ENCODE measurements at regions not wholly inside any gene's neighbourhood (a gene's known extent, or its start where the extent isn't known, plus 50 kb on each side); places are given as distances from the start of the nearest gene placed in this dataset.

DNA sequence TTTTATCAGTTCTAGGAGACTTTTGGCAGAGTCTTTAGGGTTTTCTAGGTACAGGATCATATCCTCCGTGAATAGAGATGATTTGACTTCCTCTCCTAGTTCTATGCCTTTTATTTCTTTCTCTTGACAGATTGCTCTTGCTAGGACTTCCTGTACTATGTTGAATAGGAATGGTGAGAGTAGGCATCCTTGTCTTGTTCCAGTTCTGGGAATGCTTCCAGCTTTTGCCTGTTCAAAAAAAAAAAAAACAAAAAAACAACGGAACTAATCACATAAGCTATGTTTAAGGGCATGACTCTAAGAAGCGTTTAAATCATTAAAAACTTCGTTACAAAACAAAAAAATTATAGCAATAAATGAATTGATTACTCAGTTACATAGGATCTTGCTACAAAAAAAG is 145.7 kb downstream of the NUP35 start:
- FAIRE-seq (no peak), DNase-seq (ENCODE audit: extremely low spot score, insufficient read length, low read depth) (no peak)

DNA sequence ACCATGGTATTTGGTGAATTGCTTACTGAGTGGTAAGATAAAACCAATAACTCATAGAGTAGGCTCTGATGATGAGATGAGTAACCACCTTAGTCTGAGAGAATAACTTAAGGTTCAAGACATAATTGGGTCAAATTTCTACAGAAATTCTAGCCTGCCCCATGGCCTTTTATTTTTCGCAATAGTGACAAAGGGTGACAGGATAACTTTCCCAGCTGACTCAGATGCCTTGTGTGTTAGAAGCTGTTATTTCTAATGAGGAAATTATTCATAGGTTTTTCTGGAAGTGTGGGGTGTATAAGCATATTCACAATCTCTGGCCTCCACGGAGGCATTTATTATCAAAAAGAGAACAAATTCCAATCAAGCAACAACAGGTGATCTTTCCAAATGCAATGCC is 159.0 kb downstream of the NUP35 start:
- DNase-seq (ENCODE audit: extremely low spot score, insufficient read length, low read depth) (no peak), FAIRE-seq (no peak)

DNA sequence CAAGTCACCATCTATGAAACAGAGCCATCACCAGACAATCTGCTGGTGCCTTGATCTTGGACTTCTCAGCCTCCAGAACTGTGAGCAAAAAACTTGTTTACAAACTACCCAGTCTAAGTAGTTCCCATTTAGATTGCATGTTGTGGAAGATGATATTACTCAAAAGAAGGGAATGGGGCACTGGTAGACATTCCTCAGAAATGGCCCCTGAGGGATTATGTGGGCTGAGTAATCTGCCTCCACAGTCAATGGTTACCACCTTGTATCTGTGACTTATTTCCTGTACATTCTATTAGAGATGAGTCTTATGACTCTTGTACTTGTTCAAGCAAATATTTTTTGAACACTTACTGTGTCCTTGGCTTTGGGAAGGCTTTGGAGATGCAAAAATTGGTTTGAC is 160.4 kb downstream of the NUP35 start:
- FAIRE-seq = no peak
- DNase-seq (ENCODE audit: extremely low spot score, insufficient read length, low read depth) = no peak

DNA sequence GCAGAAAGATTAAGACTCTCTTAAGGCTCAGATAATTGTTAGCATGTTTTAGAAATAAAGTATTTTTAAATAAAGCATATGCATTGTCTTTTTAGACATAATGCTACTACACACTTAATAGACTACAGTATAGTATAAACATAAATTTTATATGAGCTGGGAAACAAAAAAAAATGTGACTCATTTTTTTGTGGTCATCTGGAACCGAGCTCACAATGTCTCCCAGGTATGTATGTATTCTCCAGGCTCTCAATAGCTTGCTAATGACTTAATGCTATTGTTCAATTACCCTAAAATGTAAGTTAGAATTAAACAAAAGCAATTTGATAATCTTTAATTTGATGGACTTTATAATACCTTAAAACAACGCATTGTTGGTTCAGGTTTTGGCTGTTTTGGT is 167.2 kb downstream of the NUP35 start:
- FAIRE-seq (no peak), DNase-seq (ENCODE audit: extremely low spot score, insufficient read length, low read depth) (no peak)

DNA sequence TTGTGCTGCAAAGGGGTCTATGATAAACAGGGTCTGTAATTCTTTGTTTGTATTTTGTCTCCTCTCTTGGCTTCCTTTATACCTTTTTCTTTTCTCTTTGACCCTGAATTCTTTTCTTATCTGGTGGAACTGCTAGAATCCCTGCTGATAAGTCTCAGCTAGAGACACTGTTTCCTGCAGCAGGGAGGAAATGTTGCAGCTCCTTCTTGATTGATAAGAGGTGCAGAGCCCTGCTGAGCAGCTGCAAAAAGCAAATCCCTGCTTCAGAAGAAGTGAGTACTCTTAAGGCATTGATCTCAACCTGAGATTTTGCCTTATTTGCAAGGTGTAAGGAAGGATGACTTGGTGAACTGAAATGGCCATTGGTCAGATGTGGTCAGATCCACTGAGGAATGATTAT is 167.8 kb downstream of the NUP35 start:
- DNase-seq (ENCODE audit: extremely low spot score, insufficient read length, low read depth) (no peak), FAIRE-seq (no peak)

DNA sequence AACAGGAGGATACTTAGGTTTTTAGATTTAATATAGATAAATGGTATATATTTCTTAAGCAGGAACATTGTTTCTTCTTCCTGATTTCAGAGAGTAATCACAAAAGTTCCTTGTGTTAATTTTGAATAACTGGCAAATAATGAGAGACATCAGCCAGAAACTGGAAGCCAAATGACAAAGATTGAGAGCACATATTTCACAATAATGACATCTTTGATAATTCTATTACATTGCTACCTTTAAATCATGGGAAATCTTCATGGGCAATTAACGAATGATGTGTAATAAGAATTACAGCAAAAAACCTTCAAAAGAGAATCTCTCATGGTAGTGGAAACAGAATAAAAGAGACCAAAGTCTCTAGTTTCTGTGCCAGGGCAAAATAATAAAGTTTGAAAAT is 215.1 kb downstream of the NUP35 start:
- no peak for FAIRE-seq
- DNase-seq (ENCODE audit: extremely low spot score, insufficient read length, low read depth) = no peak

DNA sequence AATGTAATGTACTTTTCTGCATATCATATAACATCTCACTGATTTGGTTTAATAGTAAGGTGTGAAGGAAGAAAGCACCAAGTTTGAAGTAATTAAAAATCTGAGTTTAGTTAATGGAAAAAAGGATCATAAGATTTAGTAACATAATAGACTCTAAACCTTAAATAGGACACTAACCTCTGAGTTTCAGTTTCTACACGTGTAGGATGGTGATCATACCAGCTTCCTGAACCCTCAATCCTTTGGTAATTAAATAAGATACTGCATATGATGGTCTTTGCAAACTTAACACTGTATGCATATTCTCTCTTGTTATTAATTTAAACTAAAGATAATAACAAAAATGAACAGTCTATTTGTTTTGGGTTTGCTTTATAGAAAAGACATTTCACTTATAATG is 216.8 kb downstream of the NUP35 start:
- FAIRE-seq = peak; percentile 29

DNA sequence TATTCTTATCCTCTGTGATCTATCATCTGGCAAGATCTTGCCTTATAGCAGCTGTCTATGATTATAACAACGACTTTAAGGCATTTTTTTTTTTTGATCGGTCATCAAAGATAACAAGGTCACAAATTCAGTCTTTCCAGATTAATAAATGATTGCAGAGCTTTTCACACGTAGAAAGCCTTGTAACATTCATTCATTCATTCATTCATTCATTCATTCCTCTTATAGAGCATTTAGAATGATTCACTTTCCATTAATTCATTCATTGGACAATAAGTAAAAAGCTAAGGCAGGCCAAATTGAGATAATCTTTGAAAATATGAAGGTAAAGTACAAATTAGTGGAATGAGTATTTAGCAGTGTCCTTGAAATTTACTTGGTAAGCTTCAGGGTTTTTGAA is 223.7 kb downstream of the NUP35 start:
- no peak for DNase-seq (ENCODE audit: extremely low spot score, insufficient read length, low read depth)
- FAIRE-seq = no peak

More for the DNA sequence above, 216.8 kb downstream of the NUP35 start:
- DNase-seq (ENCODE audit: extremely low spot score, insufficient read length, low read depth) = no peak

DNA sequence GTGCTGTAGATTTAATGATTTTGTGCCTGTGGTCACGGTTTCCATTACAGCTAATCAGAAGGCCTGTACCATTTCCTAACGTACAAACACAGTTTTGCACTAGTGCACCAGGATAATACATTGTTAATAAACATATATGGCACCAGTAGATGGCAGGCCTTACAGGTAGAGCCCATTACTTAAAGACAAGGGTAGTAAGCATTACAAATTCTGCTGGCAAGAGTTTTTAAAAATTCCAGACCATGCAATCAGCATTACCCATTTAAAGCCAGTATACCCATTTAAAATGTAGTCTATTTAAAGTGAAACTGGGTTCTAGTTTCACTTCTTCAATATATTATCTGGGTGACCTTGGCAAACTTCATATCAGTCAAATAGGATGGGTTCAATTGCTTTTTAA is 224.2 kb downstream of the NUP35 start:
- FAIRE-seq = peak; percentile 49
- DNase-seq (ENCODE audit: extremely low spot score, insufficient read length, low read depth) = no peak

DNA sequence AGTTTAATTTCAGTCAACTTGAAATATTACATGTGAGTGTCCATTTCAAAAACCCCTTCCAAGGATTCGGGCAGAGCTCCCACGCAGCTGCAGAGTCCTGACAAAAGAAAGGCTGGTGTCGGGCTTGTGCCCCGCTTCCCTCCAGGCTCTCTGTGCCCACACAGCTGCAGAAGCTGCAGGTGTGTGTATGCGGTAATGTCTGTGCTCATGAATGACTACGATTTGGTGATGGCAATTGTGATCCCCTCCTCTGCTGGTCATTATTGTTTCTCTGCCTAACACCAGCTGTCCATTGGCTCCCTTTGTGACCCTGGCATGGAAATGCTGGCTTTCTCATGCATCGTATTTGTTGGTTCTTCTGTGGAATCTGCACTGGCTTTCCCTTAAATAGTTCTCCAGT is 224.8 kb downstream of the NUP35 start:
- FAIRE-seq (peak; percentile 73), DNase-seq (ENCODE audit: extremely low spot score, insufficient read length, low read depth) (no peak)

DNA sequence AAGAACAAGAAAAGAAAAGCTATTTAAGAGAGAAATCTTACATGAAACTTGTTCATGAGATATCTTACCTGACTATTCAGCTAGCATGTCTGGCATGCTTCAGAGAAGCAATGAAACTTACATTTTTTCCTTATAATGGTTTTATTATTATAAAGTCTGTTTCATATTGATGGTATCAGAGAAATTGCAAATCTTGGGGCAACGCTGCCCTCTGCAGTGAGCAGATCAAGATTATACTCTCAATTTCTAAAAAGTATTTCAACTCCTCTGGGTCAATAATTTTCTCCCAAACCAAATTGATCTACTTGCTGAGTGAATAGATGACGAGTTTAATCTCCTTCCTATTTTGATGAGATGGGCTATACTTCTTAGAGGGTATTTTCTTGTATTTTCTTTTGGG is 235.6 kb downstream of the NUP35 start:
- DNase-seq (ENCODE audit: extremely low spot score, insufficient read length, low read depth) (no peak), FAIRE-seq (no peak)

DNA sequence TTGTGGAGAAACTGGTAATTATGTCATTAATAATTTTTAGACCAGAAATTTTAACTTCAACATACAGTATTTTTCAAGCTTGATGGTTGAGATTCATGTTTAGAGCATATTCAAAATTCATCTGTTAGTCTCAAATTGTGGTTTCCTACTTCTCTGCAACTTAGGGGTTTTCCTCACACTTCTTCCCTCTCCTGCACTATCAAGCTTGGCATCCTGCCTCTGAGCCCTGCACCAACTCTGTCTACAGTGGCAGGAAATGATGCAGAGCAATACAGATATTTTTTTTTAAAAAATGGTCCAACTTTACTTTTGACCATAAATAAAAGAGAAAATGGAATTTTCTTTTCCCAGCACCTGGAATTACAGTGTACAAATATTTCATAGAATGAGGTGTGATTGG is 247.3 kb downstream of the NUP35 start:
- FAIRE-seq (peak; percentile 52), DNase-seq (ENCODE audit: extremely low spot score, insufficient read length, low read depth) (no peak)

DNA sequence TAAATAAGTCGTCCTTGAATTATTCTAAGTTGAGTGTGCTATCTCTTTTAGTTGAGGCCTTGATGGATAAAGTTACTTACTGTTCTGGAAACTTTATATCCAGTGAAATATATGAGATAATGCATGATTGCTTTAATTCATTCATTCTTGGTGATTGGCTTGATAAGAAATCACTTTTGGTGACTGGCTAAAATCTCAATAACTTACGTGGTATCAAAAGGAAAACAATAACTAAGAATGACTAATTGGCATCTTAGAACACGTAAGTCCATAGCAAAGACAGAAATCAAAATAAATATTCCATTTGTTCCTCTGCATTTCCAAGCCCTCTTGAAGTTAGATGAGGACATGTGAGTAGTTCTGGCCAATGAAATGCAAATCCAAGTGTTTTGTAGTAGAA is 251.6 kb downstream of the NUP35 start:
- no peak for DNase-seq (ENCODE audit: extremely low spot score, insufficient read length, low read depth)
- no peak for FAIRE-seq

DNA sequence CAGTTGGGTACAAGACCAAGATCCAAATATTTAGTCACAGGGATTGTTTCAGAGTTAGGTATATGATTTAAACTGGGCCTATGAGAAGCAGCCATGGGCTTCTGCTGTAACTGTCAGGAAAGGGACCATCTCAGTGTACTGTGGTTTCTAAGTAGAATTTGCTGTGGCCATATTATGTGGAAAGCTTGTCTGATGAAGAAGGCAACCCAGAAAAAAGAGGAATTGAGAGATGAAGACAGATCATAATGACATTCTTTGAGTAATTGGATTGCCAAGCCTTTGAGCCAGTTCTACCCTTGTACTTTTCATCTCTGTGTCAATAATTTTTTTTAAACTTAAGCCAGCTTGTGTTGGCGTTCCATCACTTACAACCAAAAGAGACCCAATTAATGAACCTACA is 259.6 kb downstream of the NUP35 start:
- FAIRE-seq (no peak), DNase-seq (ENCODE audit: extremely low spot score, insufficient read length, low read depth) (no peak)

DNA sequence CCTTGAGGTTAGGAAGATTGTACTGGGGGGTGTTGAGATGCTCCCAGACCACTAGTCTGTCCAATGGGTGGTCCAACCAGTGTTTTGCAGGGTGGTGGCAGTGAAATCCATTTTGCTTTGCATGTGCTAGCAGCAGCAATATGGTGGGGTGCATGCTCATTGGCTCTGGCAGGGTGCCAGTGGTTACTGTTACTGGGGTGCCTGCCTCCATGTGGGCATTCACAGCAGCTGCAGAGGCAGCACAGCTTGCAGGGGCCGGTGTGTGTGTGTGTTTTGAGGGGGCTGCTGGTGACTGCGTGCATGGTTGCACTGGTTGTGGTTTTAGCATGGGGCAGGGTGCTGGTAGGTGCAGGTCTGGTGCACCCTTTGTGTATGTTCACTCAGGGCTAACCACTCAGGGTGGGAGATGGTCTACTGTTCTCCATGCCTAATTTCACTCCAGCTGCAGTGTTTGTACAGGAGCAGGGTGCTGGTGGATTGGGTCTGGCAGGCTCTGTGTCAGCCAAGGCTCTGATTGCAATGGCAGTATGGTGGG is 265.4 kb downstream of the NUP35 start:
- FAIRE-seq (no peak), DNase-seq (ENCODE audit: extremely low spot score, insufficient read length, low read depth) (no peak)

DNA sequence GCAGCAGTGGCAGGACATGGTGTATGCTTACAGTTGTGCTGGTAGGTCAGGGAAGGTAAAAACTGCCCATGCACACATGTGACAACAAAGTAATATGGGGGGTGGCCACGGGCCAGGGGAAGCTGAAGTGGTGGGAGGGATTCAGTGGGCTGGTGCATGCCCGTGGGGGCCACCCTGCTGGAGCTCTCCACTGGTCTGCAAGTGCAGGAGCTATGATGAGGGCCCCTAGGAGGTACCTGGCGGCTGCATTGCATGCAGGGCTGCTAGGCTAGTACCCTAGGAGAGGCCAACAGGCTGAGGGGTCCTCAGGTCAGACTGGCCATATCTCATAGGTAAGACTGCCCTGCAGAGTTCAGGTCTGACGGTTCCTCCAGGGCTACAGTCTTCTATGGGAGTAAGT is 265.9 kb downstream of the NUP35 start:
- FAIRE-seq (no peak), DNase-seq (ENCODE audit: extremely low spot score, insufficient read length, low read depth) (no peak)

DNA sequence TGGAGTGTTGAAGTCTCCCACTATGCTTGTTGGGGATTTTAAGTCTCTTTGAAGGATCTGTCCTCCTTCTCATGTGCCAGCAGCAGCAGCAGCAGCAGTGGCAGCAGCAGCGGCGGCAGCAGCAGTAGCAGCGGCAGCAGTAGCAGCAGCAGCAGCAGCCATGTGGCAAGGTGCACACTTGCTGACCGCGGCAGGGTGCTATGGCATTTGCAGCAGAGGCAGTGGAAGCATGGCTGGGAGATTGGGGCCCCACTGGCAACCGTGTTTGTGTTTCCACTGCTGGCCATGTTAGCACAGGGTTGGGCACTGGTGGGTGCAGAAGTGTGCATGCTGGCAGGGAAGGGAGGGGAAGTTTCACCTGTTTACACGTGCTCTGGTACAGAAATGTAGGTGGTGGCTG is 280.1 kb downstream of the NUP35 start:
- FAIRE-seq (no peak), DNase-seq (ENCODE audit: extremely low spot score, insufficient read length, low read depth) (no peak)

DNA sequence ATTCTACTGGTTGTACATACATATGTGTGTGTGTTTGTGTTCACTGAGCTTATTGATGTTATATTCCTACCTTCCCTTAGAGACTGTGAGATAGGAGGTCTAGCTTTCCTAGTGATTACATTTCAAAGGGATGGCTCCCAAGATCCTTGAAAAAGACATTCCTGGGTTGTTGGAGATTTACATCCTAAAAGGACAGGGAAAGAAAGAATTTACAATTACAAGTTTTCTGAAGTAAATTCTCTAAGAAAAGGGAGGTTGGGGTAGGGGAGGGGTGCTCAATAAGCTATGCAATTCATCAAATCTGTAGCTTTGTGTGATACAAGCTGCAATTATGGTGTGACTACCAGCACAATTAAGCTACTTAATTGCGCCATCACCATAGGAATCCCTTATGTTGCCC is 284.3 kb downstream of the NUP35 start:
- no peak for DNase-seq (ENCODE audit: extremely low spot score, insufficient read length, low read depth)
- FAIRE-seq = no peak

DNA sequence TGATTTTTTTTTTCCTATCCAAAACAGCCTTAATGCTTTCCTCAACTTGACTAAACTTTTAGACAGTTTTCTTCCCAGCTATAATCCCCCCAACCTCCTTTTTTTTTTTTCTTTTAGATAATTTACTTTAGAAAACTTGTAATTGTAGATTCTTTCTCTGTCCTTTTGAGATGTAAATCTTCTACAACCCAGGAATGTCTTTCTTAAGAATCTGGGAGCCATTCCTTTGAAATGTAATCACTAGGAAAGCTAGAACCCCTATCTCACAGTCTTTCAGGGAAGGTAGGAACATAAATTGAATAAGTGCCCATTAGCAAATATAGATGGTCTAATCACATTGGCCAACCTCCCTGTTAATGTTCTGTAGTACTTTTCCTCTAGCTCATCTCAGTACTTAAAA is 285.4 kb downstream of the NUP35 start:
- no peak for FAIRE-seq
- no peak for DNase-seq (ENCODE audit: extremely low spot score, insufficient read length, low read depth)

DNA sequence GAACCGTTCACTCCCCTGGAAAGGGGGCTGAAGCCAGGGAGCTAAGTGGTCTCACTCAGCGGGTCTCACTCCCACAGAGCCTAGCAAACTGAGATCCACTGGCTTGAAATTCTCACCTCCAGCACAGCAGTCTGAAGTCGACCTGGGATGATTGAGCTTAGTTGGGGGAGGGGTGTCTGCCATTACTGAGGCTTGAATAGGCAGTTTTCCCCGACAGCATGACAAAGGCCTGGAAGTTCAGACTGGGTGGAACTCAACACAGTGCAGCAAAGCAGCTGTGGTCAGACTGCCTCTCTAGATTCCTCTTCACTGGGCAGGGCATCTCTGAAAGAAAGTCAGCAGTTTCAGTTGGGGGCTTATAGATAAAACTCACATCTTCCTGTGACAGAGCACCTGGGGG is 292.5 kb downstream of the NUP35 start:
- FAIRE-seq (no peak), DNase-seq (ENCODE audit: extremely low spot score, insufficient read length, low read depth) (no peak)

DNA sequence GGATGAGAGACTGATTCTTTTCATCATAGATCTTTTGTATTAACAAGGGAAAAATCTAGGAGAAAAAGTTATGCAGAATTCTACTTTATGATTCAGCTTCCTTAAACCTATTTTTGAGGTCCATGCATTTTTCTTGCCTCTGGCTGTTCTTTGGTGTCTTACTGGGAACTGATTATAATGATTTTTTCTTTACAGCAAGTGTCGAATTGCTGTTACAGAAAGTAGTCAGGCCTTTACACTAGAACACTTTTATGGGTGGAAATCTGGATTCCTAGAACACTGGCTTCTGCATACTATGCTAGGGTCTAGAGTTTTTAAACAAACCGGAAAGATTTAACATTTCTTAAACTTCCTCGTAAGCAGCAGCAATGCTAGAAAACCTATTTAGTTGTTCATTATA is 302.6 kb downstream of the NUP35 start:
- no peak for DNase-seq (ENCODE audit: extremely low spot score, insufficient read length, low read depth)
- no peak for FAIRE-seq

DNA sequence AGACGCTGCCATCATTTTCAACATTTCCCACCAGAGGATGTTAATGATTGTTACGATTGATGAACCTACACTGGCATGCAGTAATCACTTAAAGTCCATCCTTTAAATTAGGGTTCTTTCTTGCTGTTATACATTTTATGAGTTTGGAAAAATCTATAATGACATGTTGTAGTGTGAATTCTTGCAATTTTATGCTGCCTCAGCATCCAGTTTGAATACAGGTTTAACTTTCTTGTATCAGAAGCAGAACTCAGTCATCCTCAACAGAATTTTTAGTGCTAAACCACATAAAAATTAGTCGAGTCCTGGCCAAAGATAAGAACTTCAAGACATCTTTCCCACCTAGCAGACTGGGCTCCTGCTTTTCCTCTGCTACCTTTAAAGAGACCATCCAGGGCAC is 303.3 kb downstream of the NUP35 start:
- no peak for DNase-seq (ENCODE audit: extremely low spot score, insufficient read length, low read depth)
- no peak for FAIRE-seq

DNA sequence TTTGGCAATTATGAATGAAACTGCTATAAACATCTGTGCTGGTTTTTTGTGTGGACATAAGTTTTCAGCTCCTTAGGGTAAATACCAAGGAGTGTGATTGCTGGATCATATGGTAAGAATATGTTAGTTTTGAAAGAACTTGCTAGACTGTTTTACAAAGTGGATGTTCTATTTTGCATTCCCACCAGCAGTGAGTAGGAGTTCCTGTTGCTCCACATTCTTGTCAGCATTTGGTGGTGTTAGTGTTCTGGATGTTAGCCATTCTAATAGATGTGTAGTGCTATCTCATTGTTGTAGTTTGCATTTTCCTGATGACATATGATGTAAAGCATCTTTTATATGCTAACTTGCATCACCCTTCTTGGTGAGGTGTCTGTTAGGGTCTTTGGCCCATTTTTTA is 304.6 kb downstream of the NUP35 start:
- FAIRE-seq = no peak
- DNase-seq (ENCODE audit: extremely low spot score, insufficient read length, low read depth) = no peak
